ENCODE measurements at regions not wholly inside any gene's neighbourhood (a gene's known extent, or its start where the extent isn't known, plus 50 kb on each side); places are given as distances from the start of the nearest gene placed in this dataset.

GRCh38 chr3:69675786-69676530 lies 63.3 kb upstream of the MITF start:
- H3K27ac ChIP-seq = no peak overlapping the region
- TF ChIP-seq CTCF (IDR thresholded peaks at IDR 0.05) = no peak
- no peaks in the 10 kb centered on the region for H3K4me1 ChIP-seq
- H3K27me3 ChIP-seq = no peaks in the 10 kb centered on the region
- no peaks in the 10 kb centered on the region for H3K36me3 ChIP-seq
- DNase-seq (no peak), ATAC-seq (no peak)
- intact Hi-C loops (cut with DNase I) = loop anchor here in 1 of 2 donors (10.0 kb wide), 1 partner anchor 241 kb away; no protein-coding TSS in a partner anchor
- no peaks in the 10 kb centered on the region for H3K9me3 ChIP-seq
- no peak overlapping the region for H3K4me3 ChIP-seq

DNA sequence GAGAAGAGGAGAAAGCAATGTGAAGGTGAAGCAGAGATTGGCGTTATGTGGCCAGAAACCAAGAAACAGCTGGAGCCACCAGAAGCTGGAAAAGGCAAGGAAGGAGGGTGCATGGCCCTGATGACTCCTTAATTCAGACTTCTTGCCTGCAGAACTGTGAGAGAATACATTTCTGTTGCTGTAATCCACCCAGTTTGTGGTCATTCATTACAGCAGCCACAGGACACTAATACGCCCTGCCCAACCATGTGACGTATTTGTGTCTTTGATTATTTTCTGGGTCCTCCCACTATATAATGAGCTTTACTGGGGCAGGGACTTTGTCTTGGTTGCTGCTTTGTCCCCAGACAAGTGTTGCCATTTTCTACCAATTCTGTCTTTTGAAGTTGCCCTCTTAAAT lies 64.5 kb upstream of the MITF start:
- no peak for ATAC-seq
- DNase-seq = no peak

DNA sequence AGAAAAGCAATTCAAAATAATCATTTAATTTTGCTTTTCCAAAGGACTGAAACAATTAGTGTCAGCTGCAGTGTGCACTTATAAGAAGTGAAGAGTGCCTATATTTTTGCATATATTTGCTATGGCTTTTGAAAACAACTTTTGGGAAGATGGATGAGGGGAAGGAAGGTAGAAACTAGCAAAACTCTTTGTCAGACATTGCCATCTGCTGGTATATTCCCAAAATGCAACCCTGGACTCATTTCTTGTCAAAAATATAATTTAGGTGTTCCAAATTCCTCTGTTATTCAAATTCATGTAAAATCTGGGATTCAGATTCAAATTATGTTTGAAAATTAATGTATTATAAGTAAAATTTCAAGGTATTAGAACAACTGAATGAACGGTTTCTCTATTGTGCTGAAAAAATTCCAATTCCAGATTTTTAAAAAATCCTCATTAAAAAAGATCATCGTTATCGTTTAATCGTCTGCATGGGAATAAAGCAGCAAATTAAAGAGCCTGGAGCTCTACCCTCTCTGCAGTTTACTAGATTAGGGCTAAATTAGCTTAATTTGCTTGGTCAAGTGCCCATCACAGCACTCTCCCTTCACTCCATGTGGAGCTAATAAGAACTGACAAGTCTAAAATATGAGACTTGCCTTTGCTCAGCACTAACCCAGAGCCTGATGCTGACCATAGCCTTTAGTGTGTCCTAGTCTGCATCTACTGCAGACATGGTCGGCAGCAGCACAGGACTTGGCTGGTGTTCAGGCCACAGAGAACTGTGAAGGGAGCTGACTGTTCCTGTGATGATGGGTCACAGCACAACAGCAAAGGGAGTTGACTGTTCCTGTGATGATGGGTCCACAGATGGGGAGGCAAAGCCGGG lies 67.9 kb upstream of the MITF start:
- ATAC-seq = peak; percentile 71
- no peak overlapping the region for H3K4me3 ChIP-seq
- no peaks in the 10 kb centered on the region for H3K36me3 ChIP-seq
- H3K4me1 ChIP-seq = no peaks in the 10 kb centered on the region
- H3K27me3 ChIP-seq = no peaks in the 10 kb centered on the region
- no peak overlapping the region for H3K27ac ChIP-seq
- TF ChIP-seq CTCF (IDR thresholded peaks at IDR 0.05) = peak; percentile 63 to 67
- intact Hi-C loops (cut with DNase I) = loop anchor here in 1 of 2 donors (5.0 to 10.0 kb wide), 2 partner anchors 237 to 509 kb away; no protein-coding TSS in a partner anchor
- DNase-seq = peak in 1 of 4 donors; percentile 56
- no peaks in the 10 kb centered on the region for H3K9me3 ChIP-seq

More for the DNA sequence above, 64.5 kb upstream of the MITF start:
- no peaks in the 10 kb centered on the region for H3K27me3 ChIP-seq
- no peak overlapping the region for H3K4me3 ChIP-seq
- no peak for TF ChIP-seq CTCF (IDR thresholded peaks at IDR 0.05)
- H3K36me3 ChIP-seq = no peaks in the 10 kb centered on the region
- no peaks in the 10 kb centered on the region for H3K9me3 ChIP-seq
- H3K27ac ChIP-seq = no peak overlapping the region
- no peaks in the 10 kb centered on the region for H3K4me1 ChIP-seq
- intact Hi-C loops (cut with DNase I) = loop anchor here in 1 of 2 donors (5.0 to 10.0 kb wide), 2 partner anchors 240 to 512 kb away; no protein-coding TSS in a partner anchor

DNA sequence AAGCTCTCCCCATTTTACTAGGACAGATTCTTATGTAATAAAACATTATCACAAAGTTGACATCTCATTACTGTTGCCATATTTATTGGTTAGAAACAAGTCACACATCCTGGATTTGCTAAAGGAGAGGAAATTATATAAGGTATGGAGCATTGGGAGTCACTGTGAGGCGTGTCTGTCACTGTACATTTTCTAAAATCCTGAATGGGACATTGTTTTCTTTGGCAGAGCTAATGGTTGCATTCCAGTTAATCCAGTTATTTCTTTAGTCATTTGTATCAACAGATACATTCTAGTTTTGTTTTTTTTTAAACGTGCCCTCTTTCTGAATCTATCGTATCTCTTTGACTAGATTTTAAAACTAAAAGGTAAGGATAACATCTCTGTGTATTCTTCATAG lies 70.2 kb upstream of the MITF start:
- ATAC-seq (no peak), DNase-seq (no peak)
- Histone ChIP-seq H3K36me3 (no peaks in the 10 kb centered on the region), H3K9me3 (no peaks in the 10 kb centered on the region), H3K4me1 (peaks cover 0 to 9% of the 10 kb centered on the region in 2 donors), H3K4me3 (no peak overlapping the region), H3K27ac (no peak overlapping the region), H3K27me3 (no peaks in the 10 kb centered on the region)
- intact Hi-C loops (cut with DNase I) = no loop called here
- no peak for TF ChIP-seq CTCF (IDR thresholded peaks at IDR 0.05)
